H1 (cell line): ENCODE measurements at regions not wholly inside any gene's neighbourhood (a gene's known extent, or its start where the extent isn't known, plus 50 kb on each side); places are given as distances from the start of the nearest gene placed in this dataset.

Source experiments
- CTCF ChIA-PET: fragments of 300-600 bp; sonication (Branson Sonifier 250); formaldehyde crosslinking; loops from one replicate; lab custom pipeline; 2021; ENCODE audit not compliant: partially characterized antibody; lab: Charles Lee
- POLR2A ChIA-PET: fragments of 300-600 bp; sonication (Branson Sonifier 250); formaldehyde crosslinking; loops from one replicate; lab custom pipeline; 2021; ENCODE audit warnings: inconsistent platforms; ENCODE audit not compliant: partially characterized antibody; lab: Charles Lee
- DNase-seq, 2 experiments: peaks; one replicate each; pipeline versions ENCODE4 v3.0.0 to v3.0.0-alpha.2; 2010 to 2022; ENCODE audit warnings: low spot score in 2 of 2, low read depth in 1 of 2, mixed read lengths in 1 of 2
- FAIRE-seq: peaks from 2 replicates; lab custom pipeline; 2011; peaks lifted over from hg19 to GRCh38; lab: Jason Lieb, UNC
- H2AFZ ChIP-seq: 2 replicates; pipeline ENCODE4 v1.8.1; 2012; ENCODE audit warnings: low read length, inconsistent platforms
- H2AK5ac ChIP-seq: 2 replicates; pipeline ENCODE4 v1.6.1; 2013; ENCODE audit warnings: low read depth, low read length
- H2BK120ac ChIP-seq: replicated peaks from 2 replicates; pipeline ENCODE3; 2013; ENCODE audit warnings: low read depth, low read length, inconsistent platforms
- H2BK12ac ChIP-seq: 2 replicates; pipeline ENCODE4 v1.6.1; 2013; ENCODE audit warnings: low read depth, low read length
- H2BK15ac ChIP-seq: 2 replicates; pipeline ENCODE4 v1.6.1; 2013; ENCODE audit warnings: low read length
- H2BK20ac ChIP-seq: 2 replicates; pipeline ENCODE4 v1.6.1; 2013; ENCODE audit warnings: low read length
- H2BK5ac ChIP-seq: 2 replicates; pipeline ENCODE4 v1.6.1; 2013; ENCODE audit warnings: low read depth, low read length
- H3K14ac ChIP-seq: 2 replicates; pipeline ENCODE4 v1.6.1; 2013; ENCODE audit warnings: inconsistent platforms; ENCODE audit not compliant: insufficient read length
- H3K18ac ChIP-seq: 2 replicates; pipeline ENCODE4 v1.6.1; 2013; ENCODE audit warnings: low read length; ENCODE audit errors: extremely low read depth
- H3K23ac ChIP-seq: 2 replicates; pipeline ENCODE4 v1.6.1; 2013; ENCODE audit warnings: inconsistent platforms; ENCODE audit not compliant: insufficient read length
- H3K23me2 ChIP-seq: 2 replicates; pipeline ENCODE4 v1.6.1; 2013; ENCODE audit warnings: low read depth, low read length
- H3K27ac ChIP-seq: 2 replicates; pipeline ENCODE4 v1.6.1; 2011; ENCODE audit warnings: low read depth, low read length, inconsistent platforms
- H3K27me3 ChIP-seq, 4 experiments: replicated peaks in 1 of 4; 1 replicate in 1 of 4; 2 replicates in 3 of 4; pipeline versions ENCODE4 v1.6.1 to v1.8.1; 2011 to 2013; ENCODE audit warnings: low read length in 3 of 4, mild to moderate bottlenecking in 3 of 4, inconsistent platforms in 2 of 4, mixed read lengths in 2 of 4, moderate library complexity in 1 of 4; ENCODE audit not compliant: control insufficient read depth in 3 of 4, insufficient read depth in 3 of 4; ENCODE audit errors: extremely low read depth in 1 of 4
- H3K36me3 ChIP-seq, 4 experiments: 2 replicates each; pipeline versions ENCODE4 v1.6.1 to v1.8.1; 2011 to 2013; ENCODE audit warnings: mild to moderate bottlenecking in 4 of 4, low read length in 3 of 4, moderate library complexity in 2 of 4, control low read depth in 1 of 4, inconsistent platforms in 1 of 4; ENCODE audit not compliant: insufficient read depth in 4 of 4, control insufficient read depth in 2 of 4
- H3K4ac ChIP-seq: replicated peaks from 2 replicates; pipeline ENCODE3; 2013; ENCODE audit warnings: low read length, low read depth, mixed read lengths, inconsistent platforms; ENCODE audit not compliant: insufficient read length
- H3K4me1 ChIP-seq, 4 experiments: replicated peaks in 1 of 4; 1 replicate in 1 of 4; 2 replicates in 3 of 4; pipeline versions ENCODE4 v1.6.1 to v1.8.1; 2011 to 2013; ENCODE audit warnings: low read length in 3 of 4, inconsistent platforms in 2 of 4, mixed read lengths in 1 of 4; ENCODE audit not compliant: insufficient read depth in 4 of 4, control insufficient read depth in 3 of 4
- H3K4me2 ChIP-seq, 2 experiments: 2 replicates each; pipeline versions ENCODE4 v1.6.1 to v1.8.1; 2011 to 2013; ENCODE audit warnings: low read depth in 2 of 2, low read length in 2 of 2, control low read depth in 1 of 2, inconsistent platforms in 1 of 2, mild to moderate bottlenecking in 1 of 2; ENCODE audit not compliant: insufficient read depth in 1 of 2
- H3K4me3 ChIP-seq, 4 experiments: fragments of 200-600, 300-600 bp in 1 of 4; sonication (generic), shearing (Covaris generic), sonication (Bioruptor Twin) in 1 of 4; 2 replicates each; pipeline versions ENCODE4 v1.5.1 to v1.8.1; 2011 to 2016; ENCODE audit warnings: low read length in 4 of 4, low read depth in 3 of 4, control low read depth in 2 of 4, inconsistent platforms in 2 of 4, mild to moderate bottlenecking in 2 of 4, mixed read lengths in 1 of 4, moderate library complexity in 1 of 4; ENCODE audit not compliant: insufficient read depth in 2 of 4; ENCODE audit errors: extremely low read depth in 1 of 4
- H3K56ac ChIP-seq: replicated peaks from 2 replicates; pipeline ENCODE3; 2013; ENCODE audit warnings: low read depth, mild to moderate bottlenecking, mixed read lengths, low read length, inconsistent platforms; ENCODE audit not compliant: insufficient read length
- H3K79me1 ChIP-seq: 2 replicates; pipeline ENCODE4 v1.6.1; 2013; ENCODE audit warnings: low read depth, low read length, control low read depth
- H3K79me2 ChIP-seq, 2 experiments: 2 replicates each; pipeline versions ENCODE4 v1.6.1 to v1.8.1; 2012 to 2013; ENCODE audit warnings: low read length in 2 of 2, mild to moderate bottlenecking in 2 of 2, inconsistent platforms in 1 of 2; ENCODE audit not compliant: insufficient read depth in 2 of 2, control insufficient read depth in 1 of 2
- H3K9ac ChIP-seq, 4 experiments: replicated peaks in 1 of 4; 1 replicate in 1 of 4; 2 replicates in 3 of 4; pipeline versions ENCODE4 v1.6.1 to v1.8.1; 2011 to 2013; ENCODE audit warnings: low read depth in 3 of 4, low read length in 3 of 4, control low read depth in 2 of 4, mild to moderate bottlenecking in 2 of 4, moderate library complexity in 2 of 4, inconsistent platforms in 1 of 4; ENCODE audit errors: extremely low read depth in 1 of 4
- H3K9me3 ChIP-seq, 2 experiments: 2 replicates each; pipeline versions ENCODE4 v1.6.1 to v1.8.1; 2012 to 2013; ENCODE audit warnings: mild to moderate bottlenecking in 2 of 2, moderate library complexity in 2 of 2, control low read depth in 1 of 2, inconsistent platforms in 1 of 2, low read depth in 1 of 2, low read length in 1 of 2, mixed read lengths in 1 of 2; ENCODE audit not compliant: insufficient read depth in 2 of 2
- H4K20me1 ChIP-seq, 2 experiments: replicated peaks in 1 of 2; 2 replicates each; pipeline versions ENCODE3 to v1.8.1; 2011 to 2013; ENCODE audit warnings: inconsistent platforms in 2 of 2, low read length in 2 of 2, mild to moderate bottlenecking in 1 of 2; ENCODE audit not compliant: insufficient read depth in 2 of 2, control insufficient read depth in 1 of 2
- H4K5ac ChIP-seq: 2 replicates; pipeline ENCODE4 v1.6.1; 2013; ENCODE audit warnings: low read length, low read depth, mixed read lengths, inconsistent platforms; ENCODE audit not compliant: insufficient read length
- H4K8ac ChIP-seq: 2 replicates; pipeline ENCODE4 v1.8.0; 2013; ENCODE audit warnings: mild to moderate bottlenecking, moderate library complexity, low read length, inconsistent platforms; ENCODE audit not compliant: insufficient read depth; ENCODE audit errors: extremely low read depth
- H4K91ac ChIP-seq: replicated peaks from 2 replicates; pipeline ENCODE3; 2013; ENCODE audit warnings: low read length, mixed read lengths, inconsistent platforms; ENCODE audit not compliant: insufficient read length
- SP4 ChIP-seq: IDR thresholded peaks from 2 replicates; pipeline ENCODE4 v1.6.1; 2012; ENCODE audit warnings: low read length, inconsistent platforms
- TEAD4 ChIP-seq: IDR thresholded peaks from 2 replicates; pipeline ENCODE4 v1.6.1; 2012; ENCODE audit warnings: low read depth, low read length, inconsistent platforms, mixed read lengths
- WGBS, 2 experiments: shearing (Covaris generic) in 1 of 2; methylation state at CpG; one replicate each; pipeline versions ENCODE4 v1.1.6 to v1.1.7; 2013 to 2015; ENCODE audit warnings: low lambda C conversion rate in 2 of 2, mixed read lengths in 2 of 2, inconsistent platforms in 1 of 2, low coverage in 1 of 2, missing lambda C conversion rate in 1 of 2; ENCODE audit not compliant: insufficient replicate concordance in 2 of 2, insufficient coverage in 1 of 2, insufficient read length in 1 of 2; ENCODE audit errors: extremely low coverage in 1 of 2, missing lambda C conversion rate in 1 of 2; 5-methylcytosine and 5-hydroxymethylcytosine counted together

DNA sequence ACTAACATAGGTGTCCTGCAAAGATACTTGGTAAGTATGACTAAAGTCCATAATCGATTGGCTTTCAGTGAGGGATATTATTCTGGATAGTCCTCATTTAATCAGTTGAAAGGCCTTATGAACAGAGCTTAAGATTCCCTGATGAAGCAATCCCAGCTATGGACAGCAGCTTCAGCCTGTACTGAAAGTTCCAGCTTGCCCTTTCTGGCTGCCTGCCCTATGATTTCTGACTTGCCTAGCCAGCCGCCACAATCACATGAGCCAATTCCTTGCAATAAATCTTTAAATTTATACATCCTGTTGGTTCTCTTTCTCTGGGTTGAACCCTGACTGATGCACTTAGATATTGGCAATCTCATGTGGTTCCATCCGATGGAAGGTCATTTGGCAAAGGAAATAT is 759.0 kb upstream of the API5 start:
- H3K23me2 ChIP-seq: no peaks in the 10 kb centered on the region
- H4K20me1 ChIP-seq: no peaks in the 10 kb centered on the region
- no peak overlapping the region for H2AFZ ChIP-seq
- no peaks in the 10 kb centered on the region for H3K9me3 ChIP-seq
- H3K23ac ChIP-seq: no peak overlapping the region
- TF ChIP-seq TEAD4: no peak
- no peak for TF ChIP-seq SP4
- TF ChIP-seq, all 59 proteins: peak for 0
- ChIA-PET POLR2A (no interaction called here), CTCF (interaction anchor here (1.0 kb wide), 1 partner anchor 10 kb away, joined by 3 read pairs; no protein-coding TSS in a partner anchor)
- Histone ChIP-seq H3K4me2 (no peak overlapping the region), H2BK120ac (no peak overlapping the region), H3K4ac (no peak overlapping the region), H3K18ac (no peak overlapping the region), H2BK15ac (no peak overlapping the region), H3K4me3 (no peak overlapping the region), H2BK20ac (no peak overlapping the region), H3K36me3 (no peaks in the 10 kb centered on the region), H2BK5ac (no peak overlapping the region), H2AK5ac (no peak overlapping the region), H3K14ac (no peak overlapping the region), H3K9ac (no peak overlapping the region), H3K4me1 (no peaks in the 10 kb centered on the region), H4K8ac (no peak overlapping the region), H3K56ac (no peak overlapping the region), H3K27me3 (no peaks in the 10 kb centered on the region), H3K79me1 (no peaks in the 10 kb centered on the region), H4K91ac (no peak overlapping the region), H4K5ac (no peak overlapping the region), H3K79me2 (no peaks in the 10 kb centered on the region), H2BK12ac (no peak overlapping the region), H3K27ac (no peak overlapping the region)
- DNase-seq (no peak), FAIRE-seq (no peak)
- WGBS, 2 experiments: 95% methylated on average over 3 of the region's 3 CpGs; no CpG with 5 or more reads in 1 of the 2 experiments
